A673 (cell line): ENCODE measurements at regions not wholly inside any gene's neighbourhood (a gene's known extent, or its start where the extent isn't known, plus 50 kb on each side); places are given as distances from the start of the nearest gene placed in this dataset.
"Not testable (repeated sequence)": the region's sequence is repeated elsewhere in the genome, so short reads cannot be mapped to it uniquely, and the experiment has no call there.

ENCODE experiments used
- EZH2 ChIP-seq: fragments of 200-600 bp; sonication (generic); IDR thresholded peaks from 2 replicates; pipeline ENCODE4 v1.6.1; 2017; ENCODE audit warnings: borderline replicate concordance, low read depth, mild to moderate bottlenecking, mixed read lengths, antibody characterized with exemption, low read length; ENCODE audit not compliant: poor library complexity, severe bottlenecking
- TF ChIP-seq, protein P1 (sequence below): fragments of 300-800, 200-600 bp; sonication (generic); conservative IDR thresholded peaks from 2 replicates; pipeline ENCODE4 v1.5.1; 2017; ENCODE audit warnings: low read depth, mild to moderate bottlenecking, antibody characterized with exemption, low read length, moderate library complexity, mixed read lengths

GRCh38 chr11:67847896-67848875, 155.7 kb downstream of the UNC93B1 start:
- not testable (repeated sequence) for TF ChIP-seq EZH2
- TF ChIP-seq, protein P1, sequence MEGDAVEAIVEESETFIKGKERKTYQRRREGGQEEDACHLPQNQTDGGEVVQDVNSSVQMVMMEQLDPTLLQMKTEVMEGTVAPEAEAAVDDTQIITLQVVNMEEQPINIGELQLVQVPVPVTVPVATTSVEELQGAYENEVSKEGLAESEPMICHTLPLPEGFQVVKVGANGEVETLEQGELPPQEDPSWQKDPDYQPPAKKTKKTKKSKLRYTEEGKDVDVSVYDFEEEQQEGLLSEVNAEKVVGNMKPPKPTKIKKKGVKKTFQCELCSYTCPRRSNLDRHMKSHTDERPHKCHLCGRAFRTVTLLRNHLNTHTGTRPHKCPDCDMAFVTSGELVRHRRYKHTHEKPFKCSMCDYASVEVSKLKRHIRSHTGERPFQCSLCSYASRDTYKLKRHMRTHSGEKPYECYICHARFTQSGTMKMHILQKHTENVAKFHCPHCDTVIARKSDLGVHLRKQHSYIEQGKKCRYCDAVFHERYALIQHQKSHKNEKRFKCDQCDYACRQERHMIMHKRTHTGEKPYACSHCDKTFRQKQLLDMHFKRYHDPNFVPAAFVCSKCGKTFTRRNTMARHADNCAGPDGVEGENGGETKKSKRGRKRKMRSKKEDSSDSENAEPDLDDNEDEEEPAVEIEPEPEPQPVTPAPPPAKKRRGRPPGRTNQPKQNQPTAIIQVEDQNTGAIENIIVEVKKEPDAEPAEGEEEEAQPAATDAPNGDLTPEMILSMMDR, result peak; percentile 52
